Activated naive CD8-positive, alpha-beta T cell treated with anti-CD3 and anti-CD28 coated beads for 36 hours (primary cell): ENCODE measurements at regions not wholly inside any gene's neighbourhood (a gene's known extent, or its start where the extent isn't known, plus 50 kb on each side); places are given as distances from the start of the nearest gene placed in this dataset.

ENCODE experiments used
- DNase-seq: peaks from one replicate; pipeline ENCODE4 v3.0.0; 2021
- H3K27ac Mint-ChIP-seq: one replicate; pipeline ENCODE4 v1.8.0; 2022; ENCODE audit warnings: mild to moderate bottlenecking, moderate library complexity, mixed read lengths
- H3K27me3 Mint-ChIP-seq: one replicate; pipeline ENCODE4 v1.8.0; 2022; ENCODE audit warnings: mild to moderate bottlenecking, mixed read lengths
- H3K36me3 Mint-ChIP-seq: one replicate; pipeline ENCODE4 v1.8.0; 2021; ENCODE audit warnings: mild to moderate bottlenecking, mixed read lengths
- H3K4me1 Mint-ChIP-seq: one replicate; pipeline ENCODE4 v1.8.0; 2021; ENCODE audit warnings: mixed read lengths
- H3K4me3 Mint-ChIP-seq: one replicate; pipeline ENCODE4 v1.8.0; 2022; ENCODE audit warnings: mild to moderate bottlenecking, moderate library complexity, mixed read lengths
- H3K9me3 Mint-ChIP-seq: one replicate; pipeline ENCODE4 v1.8.0; 2022; ENCODE audit warnings: mixed read lengths

GRCh38 chr7:17663061-17663675, 277.1 kb downstream of the SNX13 start:
- H3K4me1 Mint-ChIP-seq = no peaks in the 10 kb centered on the region
- H3K27ac Mint-ChIP-seq = no peak overlapping the region
- H3K36me3 Mint-ChIP-seq = no peaks in the 10 kb centered on the region
- no peak for DNase-seq
- no peak overlapping the region for H3K4me3 Mint-ChIP-seq
- H3K27me3 Mint-ChIP-seq = peaks cover 4% of the 10 kb centered on the region
- H3K9me3 Mint-ChIP-seq = no peaks in the 10 kb centered on the region

DNA sequence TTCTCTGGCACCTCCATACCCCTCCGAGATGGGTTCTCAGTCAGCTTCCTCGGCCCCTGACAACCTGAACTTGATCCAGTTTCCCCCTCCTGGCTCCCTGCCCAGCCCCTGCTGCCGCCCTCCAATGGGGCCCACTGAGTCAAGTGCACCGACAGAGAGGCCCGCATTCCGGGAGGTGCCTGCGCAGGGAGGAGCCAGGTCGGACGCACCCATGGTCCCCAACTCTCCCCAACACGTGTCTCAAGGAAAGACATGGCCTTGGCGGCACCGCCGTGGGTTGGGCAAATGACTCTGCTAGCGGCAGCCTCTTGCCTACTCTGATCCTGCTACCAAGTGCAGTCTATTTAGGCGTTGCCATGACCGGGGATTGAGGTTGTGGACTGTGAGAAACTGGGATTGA, 275.3 kb downstream of the SNX13 start:
- H3K9me3 Mint-ChIP-seq = no peaks in the 10 kb centered on the region
- DNase-seq = no peak
- H3K36me3 Mint-ChIP-seq = no peaks in the 10 kb centered on the region
- H3K4me1 Mint-ChIP-seq = no peaks in the 10 kb centered on the region
- no peak overlapping the region for H3K27ac Mint-ChIP-seq
- no peak overlapping the region for H3K4me3 Mint-ChIP-seq
- peaks cover 4% of the 10 kb centered on the region for H3K27me3 Mint-ChIP-seq

DNA sequence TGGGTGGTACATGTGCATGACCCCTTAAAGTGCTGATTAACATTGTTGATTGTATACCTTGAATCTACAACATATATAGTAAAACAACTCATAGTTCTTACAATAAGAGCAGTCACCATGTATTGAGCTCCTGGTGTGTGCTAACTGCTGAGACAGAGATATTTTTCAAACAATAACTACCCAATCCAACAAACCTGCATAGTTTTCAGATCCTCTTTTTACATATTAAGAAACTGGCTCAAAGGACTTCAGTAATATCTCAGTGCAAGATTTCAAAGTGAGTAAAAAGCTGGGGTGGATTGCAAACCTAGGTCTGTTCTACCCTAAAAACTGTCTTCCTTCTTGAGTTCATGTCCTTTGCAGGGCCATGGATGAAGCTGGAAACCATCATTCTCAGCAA, 272.2 kb downstream of the SNX13 start:
- Mint-ChIP-seq H3K9me3 (no peaks in the 10 kb centered on the region), H3K27me3 (peaks cover 4% of the 10 kb centered on the region), H3K4me1 (no peaks in the 10 kb centered on the region), H3K27ac (no peak overlapping the region), H3K36me3 (no peaks in the 10 kb centered on the region), H3K4me3 (no peak overlapping the region)
- DNase-seq = no peak

- no peak overlapping the region for H3K27ac Mint-ChIP-seq
- no peak overlapping the region for H3K4me3 Mint-ChIP-seq
- no peak for DNase-seq
- H3K4me1 Mint-ChIP-seq = no peaks in the 10 kb centered on the region
- H3K27me3 Mint-ChIP-seq = peaks cover 4% of the 10 kb centered on the region
- no peaks in the 10 kb centered on the region for H3K9me3 Mint-ChIP-seq
- H3K36me3 Mint-ChIP-seq = no peaks in the 10 kb centered on the region
Observed at GRCh38 chr7:17669204-17669603, 271.1 kb downstream of the SNX13 start.

GRCh38 chr7:17671956-17672355, 268.3 kb downstream of the SNX13 start:
- Mint-ChIP-seq H3K4me1 (no peaks in the 10 kb centered on the region), H3K9me3 (no peaks in the 10 kb centered on the region)
- DNase-seq = no peak

DNA sequence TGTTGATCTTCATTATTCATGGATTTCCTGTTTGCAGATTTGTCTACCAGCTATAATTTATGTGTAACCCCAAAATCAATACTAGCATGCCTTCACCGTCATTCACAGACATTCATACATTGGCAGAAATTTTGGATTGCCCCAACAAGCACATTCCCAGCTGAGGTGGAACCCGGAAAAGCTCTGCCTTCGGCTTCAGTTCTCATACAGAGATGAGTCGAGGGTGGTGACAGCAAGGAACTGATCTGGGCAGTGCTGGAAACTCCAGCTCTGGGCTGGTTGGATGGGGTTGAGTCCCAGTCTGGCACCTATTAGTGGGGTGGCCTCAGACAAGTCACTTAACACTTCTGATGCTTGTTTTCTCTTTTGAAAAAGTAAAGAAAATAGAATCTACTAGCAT, 267.5 kb downstream of the SNX13 start:
- H3K27me3 Mint-ChIP-seq = no peaks in the 10 kb centered on the region
- no peaks in the 10 kb centered on the region for H3K36me3 Mint-ChIP-seq
- H3K9me3 Mint-ChIP-seq = no peaks in the 10 kb centered on the region
- no peaks in the 10 kb centered on the region for H3K4me1 Mint-ChIP-seq
- H3K4me3 Mint-ChIP-seq = no peak overlapping the region
- DNase-seq = no peak
- H3K27ac Mint-ChIP-seq = no peak overlapping the region

More at GRCh38 chr7:17671956-17672355, 268.3 kb downstream of the SNX13 start:
- no peak overlapping the region for H3K4me3 Mint-ChIP-seq
- H3K27ac Mint-ChIP-seq = no peak overlapping the region
- no peaks in the 10 kb centered on the region for H3K27me3 Mint-ChIP-seq
- no peaks in the 10 kb centered on the region for H3K36me3 Mint-ChIP-seq

DNA sequence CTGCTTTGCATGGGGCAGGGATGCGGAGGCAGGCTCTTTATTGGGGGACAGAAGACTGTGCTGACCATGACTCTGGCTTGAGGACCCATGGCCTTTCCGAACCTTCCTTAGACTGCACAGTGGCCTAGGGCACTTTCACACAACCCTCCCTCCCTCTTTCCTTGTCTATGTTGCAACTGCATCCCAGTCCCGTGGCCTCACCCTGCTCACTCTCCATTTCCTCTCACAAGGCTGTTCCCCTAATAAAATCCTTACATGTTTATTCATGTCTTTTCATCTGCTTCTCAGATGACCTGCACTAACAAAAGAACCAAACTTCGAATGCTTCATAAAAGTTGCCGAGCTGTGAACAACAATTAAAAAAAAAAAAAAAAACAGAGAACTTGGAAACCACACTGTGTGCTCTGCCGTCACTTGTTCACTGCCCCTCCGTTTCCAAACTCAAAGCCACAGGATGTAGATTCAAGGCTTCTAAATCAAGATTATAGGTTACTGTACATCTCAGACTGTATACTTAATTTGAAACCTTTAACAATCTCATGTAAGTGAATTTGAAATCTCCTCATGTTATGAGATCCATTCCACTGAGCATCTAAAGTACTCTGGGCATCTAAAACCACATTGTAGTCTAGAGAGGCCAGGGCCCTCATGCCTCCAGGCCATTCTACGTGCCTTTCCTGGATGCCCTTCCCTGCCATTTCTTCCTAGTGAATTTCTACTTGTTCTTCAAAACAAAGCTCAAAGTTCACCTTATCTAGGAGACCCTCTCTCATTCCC, 265.9 kb downstream of the SNX13 start:
- Mint-ChIP-seq H3K9me3 (no peaks in the 10 kb centered on the region), H3K4me1 (no peaks in the 10 kb centered on the region), H3K27ac (no peak overlapping the region), H3K36me3 (no peaks in the 10 kb centered on the region), H3K27me3 (no peaks in the 10 kb centered on the region), H3K4me3 (no peak overlapping the region)
- no peak for DNase-seq

DNA sequence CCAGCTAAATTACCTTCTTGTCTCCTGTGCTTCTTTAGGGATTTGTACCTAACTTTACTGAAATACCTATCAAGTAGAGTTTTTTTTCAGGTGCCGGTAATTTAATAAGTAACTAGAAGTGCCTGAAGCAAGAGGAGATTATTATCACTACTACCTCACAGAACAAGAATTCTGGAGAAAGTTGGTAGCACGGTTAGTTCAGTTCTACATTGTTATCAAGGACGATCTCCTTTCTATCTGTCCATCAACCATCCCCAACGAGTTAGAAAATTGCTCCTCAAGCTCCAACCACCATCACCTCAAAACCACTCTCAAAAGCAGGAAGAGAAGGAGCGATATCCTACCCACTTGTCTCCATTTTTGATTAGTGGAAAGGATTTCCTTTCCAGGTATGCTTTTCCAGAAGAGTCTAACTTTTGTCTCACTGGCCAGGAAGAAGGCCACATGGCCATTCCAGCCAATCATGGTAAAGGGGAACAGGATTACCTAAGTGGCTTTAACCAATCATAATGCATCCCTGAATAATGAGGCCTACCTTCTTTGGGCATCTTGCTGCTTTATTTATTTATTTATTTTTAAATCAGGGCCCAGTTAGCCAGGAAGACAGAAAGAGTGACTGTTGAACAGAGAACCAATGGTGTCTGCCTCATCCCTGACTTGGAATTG, 265.2 kb downstream of the SNX13 start:
- Mint-ChIP-seq H3K27me3 (no peaks in the 10 kb centered on the region), H3K4me3 (no peak overlapping the region), H3K4me1 (no peaks in the 10 kb centered on the region), H3K36me3 (no peaks in the 10 kb centered on the region), H3K9me3 (no peaks in the 10 kb centered on the region), H3K27ac (no peak overlapping the region)
- no peak for DNase-seq

GRCh38 chr7:17677408-17677807, 262.9 kb downstream of the SNX13 start:
- H3K27me3 Mint-ChIP-seq = no peaks in the 10 kb centered on the region
- no peaks in the 10 kb centered on the region for H3K4me1 Mint-ChIP-seq
- DNase-seq = no peak
- H3K4me3 Mint-ChIP-seq = no peak overlapping the region
- no peaks in the 10 kb centered on the region for H3K9me3 Mint-ChIP-seq
- H3K36me3 Mint-ChIP-seq = no peaks in the 10 kb centered on the region
- H3K27ac Mint-ChIP-seq = no peak overlapping the region

DNA sequence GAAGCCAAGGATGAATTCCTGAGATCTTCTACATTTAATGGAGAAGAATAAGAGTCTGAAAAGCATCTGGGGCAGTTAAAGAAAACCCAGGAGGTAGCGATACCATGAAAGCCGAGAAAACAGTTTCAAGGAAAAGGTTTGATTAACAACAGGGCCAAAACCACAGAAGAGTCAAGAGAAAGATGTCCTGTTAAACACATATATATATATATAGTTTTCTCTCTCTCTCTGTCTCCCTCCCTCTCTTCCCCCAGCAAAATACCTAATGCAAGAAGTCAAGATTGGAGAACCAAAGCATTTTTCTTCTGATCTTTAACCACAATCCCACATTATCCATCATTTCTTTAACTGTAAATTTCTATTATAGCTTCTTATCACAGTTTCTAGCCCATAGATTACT, 261.4 kb downstream of the SNX13 start:
- no peaks in the 10 kb centered on the region for H3K4me1 Mint-ChIP-seq
- H3K27me3 Mint-ChIP-seq = no peaks in the 10 kb centered on the region
- H3K27ac Mint-ChIP-seq = no peak overlapping the region
- no peak overlapping the region for H3K4me3 Mint-ChIP-seq
- DNase-seq = no peak
- H3K9me3 Mint-ChIP-seq = no peaks in the 10 kb centered on the region
- no peaks in the 10 kb centered on the region for H3K36me3 Mint-ChIP-seq

DNA sequence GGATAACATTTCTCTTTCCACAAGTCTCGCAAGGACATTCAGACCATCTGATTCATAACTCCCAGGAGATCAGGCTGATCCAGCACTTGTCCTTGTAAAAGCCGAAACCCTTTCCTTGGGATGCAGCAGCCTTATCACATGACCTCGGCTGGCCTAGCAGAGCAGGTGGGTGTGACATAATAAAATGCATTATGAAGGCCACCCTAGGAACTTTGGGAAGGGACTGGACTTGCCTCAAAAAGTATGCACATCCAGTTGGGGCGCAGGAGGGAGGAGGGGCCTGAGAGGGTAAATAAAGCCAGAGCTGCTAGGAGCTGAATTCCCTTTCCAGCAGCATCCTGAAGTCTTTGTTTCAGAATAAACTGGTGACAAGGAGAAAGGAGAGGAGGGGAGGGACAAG, 260.8 kb downstream of the SNX13 start:
- H3K36me3 Mint-ChIP-seq = no peaks in the 10 kb centered on the region
- no peaks in the 10 kb centered on the region for H3K9me3 Mint-ChIP-seq
- no peak overlapping the region for H3K27ac Mint-ChIP-seq
- no peak overlapping the region for H3K4me3 Mint-ChIP-seq
- no peaks in the 10 kb centered on the region for H3K27me3 Mint-ChIP-seq
- no peak for DNase-seq
- H3K4me1 Mint-ChIP-seq = no peaks in the 10 kb centered on the region

DNA sequence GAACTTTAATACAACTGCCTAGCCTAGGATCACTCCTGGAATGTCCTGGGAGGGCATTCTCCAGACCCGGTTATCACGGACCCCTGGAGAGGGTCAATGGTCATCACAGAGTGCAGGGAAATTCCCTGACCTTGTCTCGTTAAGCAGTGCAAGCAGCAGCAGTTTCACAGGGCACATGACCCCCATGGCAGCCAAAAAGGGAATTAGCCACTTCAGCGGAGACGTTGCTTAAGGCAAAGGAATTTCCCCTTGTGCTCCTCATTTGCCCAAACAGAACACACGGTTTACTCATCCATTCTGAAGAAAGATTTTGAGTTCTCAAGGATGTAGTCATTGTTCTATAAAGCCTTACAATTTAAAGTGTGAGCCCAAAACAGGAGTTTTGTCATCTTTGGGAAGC, 260.3 kb downstream of the SNX13 start:
- Mint-ChIP-seq H3K9me3 (no peaks in the 10 kb centered on the region), H3K4me1 (no peaks in the 10 kb centered on the region), H3K4me3 (no peak overlapping the region), H3K36me3 (no peaks in the 10 kb centered on the region), H3K27me3 (no peaks in the 10 kb centered on the region), H3K27ac (no peak overlapping the region)
- DNase-seq = no peak

- DNase-seq = no peak
- H3K36me3 Mint-ChIP-seq = no peaks in the 10 kb centered on the region
- no peaks in the 10 kb centered on the region for H3K4me1 Mint-ChIP-seq
- H3K27me3 Mint-ChIP-seq = no peaks in the 10 kb centered on the region
- H3K27ac Mint-ChIP-seq = no peak overlapping the region
- H3K9me3 Mint-ChIP-seq = no peaks in the 10 kb centered on the region
- no peak overlapping the region for H3K4me3 Mint-ChIP-seq
Observed at GRCh38 chr7:17680943-17681351, 259.3 kb downstream of the SNX13 start.

GRCh38 chr7:17681965-17682364, 258.3 kb downstream of the SNX13 start:
- Mint-ChIP-seq H3K4me1 (no peaks in the 10 kb centered on the region), H3K36me3 (no peaks in the 10 kb centered on the region), H3K9me3 (no peaks in the 10 kb centered on the region), H3K27me3 (no peaks in the 10 kb centered on the region), H3K27ac (no peak overlapping the region), H3K4me3 (no peak overlapping the region)
- DNase-seq = no peak

DNA sequence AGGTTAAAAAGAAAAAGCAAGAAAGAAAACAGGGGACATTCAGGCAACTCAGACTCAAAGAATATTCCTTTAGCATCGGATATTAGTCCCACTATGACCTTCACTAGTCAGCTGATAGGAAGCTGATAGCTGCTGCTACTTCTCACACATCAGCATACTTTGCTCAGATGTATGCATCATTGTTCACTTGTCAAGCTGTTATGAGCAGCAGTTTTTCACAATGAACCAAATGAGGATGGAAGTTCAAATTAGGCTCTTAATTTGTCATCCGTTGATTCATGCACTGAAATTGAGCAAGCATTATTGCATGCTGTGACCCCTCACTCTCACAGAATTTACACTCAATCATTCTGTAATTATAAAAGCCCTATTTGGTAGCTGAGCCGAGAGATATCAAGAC, 257.7 kb downstream of the SNX13 start:
- Mint-ChIP-seq H3K36me3 (no peaks in the 10 kb centered on the region), H3K27ac (no peak overlapping the region), H3K4me1 (no peaks in the 10 kb centered on the region), H3K27me3 (no peaks in the 10 kb centered on the region), H3K9me3 (no peaks in the 10 kb centered on the region), H3K4me3 (no peak overlapping the region)
- no peak for DNase-seq

GRCh38 chr7:17685141-17685540, 255.2 kb downstream of the SNX13 start:
- H3K27ac Mint-ChIP-seq = no peak overlapping the region
- H3K4me3 Mint-ChIP-seq = no peak overlapping the region
- no peaks in the 10 kb centered on the region for H3K4me1 Mint-ChIP-seq
- H3K27me3 Mint-ChIP-seq = no peaks in the 10 kb centered on the region
- H3K36me3 Mint-ChIP-seq = no peaks in the 10 kb centered on the region
- no peak for DNase-seq
- no peaks in the 10 kb centered on the region for H3K9me3 Mint-ChIP-seq
